NT2/D1 (cell line): ENCODE measurements at regions not wholly inside any gene's neighbourhood (a gene's known extent, or its start where the extent isn't known, plus 50 kb on each side); places are given as distances from the start of the nearest gene placed in this dataset.
"Not testable (repeated sequence)": the region's sequence is repeated elsewhere in the genome, so short reads cannot be mapped to it uniquely, and the experiment has no call there.

Experiments
- SUZ12 ChIP-seq: IDR thresholded peaks from 2 replicates; pipeline ENCODE4 v1.6.1; 2011; ENCODE audit not compliant: insufficient read length, insufficient read depth; ENCODE audit errors: extremely low read depth
- YY1 ChIP-seq: IDR thresholded peaks from 2 replicates; pipeline ENCODE4 v1.6.1; 2011; ENCODE audit not compliant: insufficient read length, insufficient read depth

- not testable (repeated sequence) for TF ChIP-seq SUZ12, YY1
These were observed 157.7 kb downstream of the BRD1 start for GRCh38 chr22:49669969-49670455.
